HCT116 (cell line): ENCODE measurements at regions not wholly inside any gene's neighbourhood (a gene's known extent, or its start where the extent isn't known, plus 50 kb on each side); places are given as distances from the start of the nearest gene placed in this dataset.

Experiments
- ATAC-seq: fragments of 200-7000 bp; cut with Tn5 transposase; 2 replicates; pipeline ENCODE4 v1.9.1; 2020; ENCODE audit warnings: mild to moderate bottlenecking, moderate library complexity
- BruUV-seq: library from RNA; stranded (reverse); fragments of 400-500 nt; replicated peaks from 2 replicates; lab custom pipeline; 2021; lab: Mats Ljungman, UMichigan
- CTCF ChIA-PET: fragments of 300-600 bp; sonication (Branson Sonifier 250); formaldehyde crosslinking; loops from one replicate; lab custom pipeline; 2021; ENCODE audit warnings: antibody characterized with exemption; lab: Charles Lee
- POLR2A ChIA-PET: fragments of 300-600, 350-600 bp; sonication (Branson Sonifier 250); formaldehyde crosslinking; loops from one replicate; lab custom pipeline; 2021; ENCODE audit warnings: antibody characterized with exemption; lab: Charles Lee
- RAD21 ChIA-PET, 2 experiments: fragments of 300-600 bp; sonication (Branson Sonifier 250); formaldehyde crosslinking; loops; one replicate each; lab custom pipeline; 2023; ENCODE audit warnings: low total read pairs in 2 of 2; ENCODE audit not compliant: uncharacterized antibody in 2 of 2, unreplicated experiment in 2 of 2, low non-redundant PET in 1 of 2; lab: Charles Lee
- DNase-seq: peaks from one replicate; pipeline ENCODE4 v3.0.0-alpha.2; 2010; ENCODE audit warnings: low read depth, low spot score
- H2AFZ ChIP-seq: fragments of 200-600 bp; shearing (Covaris generic), sonication (generic); 2 replicates; pipeline ENCODE4 v1.6.1; 2017; ENCODE audit warnings: low read depth, mixed run types, mixed read lengths, antibody characterized with exemption, low read length; ENCODE audit not compliant: poor library complexity, severe bottlenecking
- H3K27ac ChIP-seq: 2 replicates; pipeline ENCODE4 v1.5.1; 2012; ENCODE audit warnings: low read depth, low read length
- H3K27me3 ChIP-seq: fragments of 200-600 bp; sonication (generic); 2 replicates; pipeline ENCODE4 v1.6.1; 2016; ENCODE audit warnings: mixed run types, low read length, mixed read lengths; ENCODE audit not compliant: insufficient read depth
- H3K36me3 ChIP-seq, 2 experiments: fragments of 200-500 bp in 1 of 2; fragments of 200-600 bp in 1 of 2; sonication (Bioruptor generic) in 1 of 2; sonication (generic) in 1 of 2; 2 replicates each; pipeline versions ENCODE4 v1.5.1 to v1.6.1; 2014 to 2016; ENCODE audit warnings: low read length in 2 of 2, inconsistent platforms in 1 of 2, mixed read lengths in 1 of 2, mixed run types in 1 of 2; ENCODE audit not compliant: insufficient read depth in 2 of 2, control insufficient read depth in 1 of 2
- H3K4me1 ChIP-seq, 2 experiments: fragments of 200-600 bp in 1 of 2; sonication (generic) in 1 of 2; 2 replicates each; pipeline versions ENCODE4 v1.5.1 to v1.6.1; 2012 to 2017; ENCODE audit warnings: low read length in 2 of 2, inconsistent platforms in 1 of 2, mild to moderate bottlenecking in 1 of 2, mixed read lengths in 1 of 2, mixed run types in 1 of 2, moderate library complexity in 1 of 2; ENCODE audit not compliant: insufficient read depth in 2 of 2, control insufficient read depth in 1 of 2
- H3K4me2 ChIP-seq: fragments of 200-600 bp; sonication (generic); 2 replicates; pipeline ENCODE4 v1.6.1; 2017; ENCODE audit warnings: mixed run types, low read length, mixed read lengths
- H3K4me3 ChIP-seq, 2 experiments: fragments of 200-600 bp in 1 of 2; sonication (generic) in 1 of 2; replicated peaks in 1 of 2; 2 replicates each; pipeline ENCODE4 v1.5.1; 2011 to 2016; ENCODE audit warnings: low read length in 2 of 2, control low read depth in 1 of 2, low read depth in 1 of 2, mild to moderate bottlenecking in 1 of 2, mixed read lengths in 1 of 2, mixed run types in 1 of 2
- H3K79me2 ChIP-seq: fragments of 200-600 bp; sonication (generic); 2 replicates; pipeline ENCODE4 v1.6.1; 2017; ENCODE audit warnings: mild to moderate bottlenecking, mixed run types, low read length, moderate library complexity, mixed read lengths; ENCODE audit not compliant: insufficient read depth
- H3K9ac ChIP-seq: fragments of 200-600 bp; sonication (generic); 2 replicates; pipeline ENCODE4 v1.6.1; 2016; ENCODE audit warnings: low read length, mixed read lengths
- H3K9me2 ChIP-seq: fragments of 200-600 bp; sonication (generic), shearing (Covaris generic); 2 replicates; pipeline ENCODE4 v1.6.1; 2017; ENCODE audit warnings: mixed run types, mild to moderate bottlenecking, moderate library complexity; ENCODE audit not compliant: insufficient read depth
- H3K9me3 ChIP-seq, 2 experiments: fragments of 200-500 bp in 1 of 2; fragments of 200-600 bp in 1 of 2; sonication (Bioruptor generic) in 1 of 2; sonication (generic) in 1 of 2; 2 replicates each; pipeline ENCODE4 v1.6.1; 2014 to 2017; ENCODE audit warnings: low read length in 2 of 2, mixed read lengths in 2 of 2, inconsistent platforms in 1 of 2, low read depth in 1 of 2, mild to moderate bottlenecking in 1 of 2, mixed run types in 1 of 2, moderate library complexity in 1 of 2; ENCODE audit not compliant: control insufficient read depth in 1 of 2, insufficient read depth in 1 of 2
- H4K20me1 ChIP-seq: fragments of 200-600 bp; sonication (generic), shearing (Covaris generic); 2 replicates; pipeline ENCODE4 v1.6.1; 2017; ENCODE audit warnings: mixed run types, mild to moderate bottlenecking, moderate library complexity; ENCODE audit not compliant: insufficient read depth
- ATF3 ChIP-seq: IDR thresholded peaks from 2 replicates; pipeline ENCODE4 v1.6.1; 2012
- CBX3 ChIP-seq: IDR thresholded peaks from 2 replicates; pipeline ENCODE4 v1.6.1; 2012; ENCODE audit warnings: low read depth
- CTCF ChIP-seq, 3 experiments: fragments of 200-600 bp in 1 of 3; sonication (generic) in 1 of 3; IDR thresholded peaks in 2 of 3; conservative IDR thresholded peaks in 1 of 3; 2 replicates each; pipeline ENCODE4 v1.5.1; 2012 to 2017; ENCODE audit warnings: low read depth in 2 of 3, low read length in 2 of 3, antibody characterized with exemption in 1 of 3, borderline replicate concordance in 1 of 3, control low read depth in 1 of 3, mild to moderate bottlenecking in 1 of 3, mixed read lengths in 1 of 3, mixed run types in 1 of 3, moderate library complexity in 1 of 3; ENCODE audit not compliant: insufficient read depth in 1 of 3
- EGR1 ChIP-seq: IDR thresholded peaks from 2 replicates; pipeline ENCODE4 v1.6.1; 2012; ENCODE audit warnings: low read depth
- EZH2phosphoT487 ChIP-seq: fragments of 200-600 bp; IDR thresholded peaks from 2 replicates; pipeline ENCODE4 v1.6.1; 2018; ENCODE audit warnings: antibody characterized with exemption, borderline replicate concordance
- FOSL1 ChIP-seq: IDR thresholded peaks from 2 replicates; pipeline ENCODE4 v1.6.1; 2012; ENCODE audit warnings: low read depth
- POLR2A ChIP-seq: IDR thresholded peaks from 2 replicates; pipeline ENCODE4 v1.7.0; 2011; ENCODE audit warnings: borderline replicate concordance; ENCODE audit not compliant: insufficient read depth, insufficient read length; ENCODE audit errors: extremely low read depth
- POLR2AphosphoS5 ChIP-seq: IDR thresholded peaks from 2 replicates; pipeline ENCODE4 v1.6.1; 2011; ENCODE audit warnings: mild to moderate bottlenecking, low read depth, low read length, moderate library complexity
- RAD21 ChIP-seq: IDR thresholded peaks from 2 replicates; pipeline ENCODE4 v1.6.1; 2012; ENCODE audit warnings: low read depth, mild to moderate bottlenecking
- REST ChIP-seq: IDR thresholded peaks from 2 replicates; pipeline ENCODE4 v1.6.1; 2012; ENCODE audit warnings: low read depth
- YY1 ChIP-seq: IDR thresholded peaks from 2 replicates; pipeline ENCODE4 v1.6.1; 2011; ENCODE audit warnings: low read length, low read depth, moderate library complexity, mild to moderate bottlenecking; ENCODE audit not compliant: insufficient replicate concordance; ENCODE audit errors: extremely low read depth
- ZNF274 ChIP-seq: fragments of 200-500 bp; sonication (Bioruptor generic); IDR thresholded peaks from 2 replicates; pipeline ENCODE4 v1.6.1; 2014; ENCODE audit warnings: mild to moderate bottlenecking, low read depth, low read length, inconsistent platforms
- intact Hi-C: fragments of 100-400 bp; cut with micrococcal nuclease; formaldehyde crosslinking; loops from 2 replicates; pipeline ENCODE4 v1.10.0; 2022

- no peak for TF ChIP-seq FOSL1
- no peak for TF ChIP-seq ATF3
- TF ChIP-seq RAD21: no peak
- no peak for TF ChIP-seq CBX3
- no peak for TF ChIP-seq EGR1
- TF ChIP-seq POLR2A: no peak
- DNase-seq: no peak
- no TSS peak for BruUV-seq
Measured at GRCh38 chr5:158369241-158369640, 510.3 kb upstream of the CLINT1 start.

GRCh38 chr5:158368686-158369085 lies 509.7 kb upstream of the CLINT1 start:
- H3K4me2 ChIP-seq: no peak overlapping the region
- no peaks in the 10 kb centered on the region for H3K79me2 ChIP-seq
- H2AFZ ChIP-seq: no peak overlapping the region
- ATAC-seq (no peak), DNase-seq (no peak)
- H3K9ac ChIP-seq: no peak overlapping the region
- RAD21 ChIA-PET: no interaction called here
- H3K4me1 ChIP-seq: no peaks in the 10 kb centered on the region
- POLR2A ChIA-PET: no interaction called here
- no peak overlapping the region for H3K27ac ChIP-seq
- no TSS peak for BruUV-seq
- H4K20me1 ChIP-seq: no peaks in the 10 kb centered on the region
- H3K9me3 ChIP-seq: no peaks in the 10 kb centered on the region
- 0 out of 2 replicates have a peak, but pooled peaks cover 3% of the 10 kb centered on the region for H3K27me3 ChIP-seq
- no peaks in the 10 kb centered on the region for H3K36me3 ChIP-seq
- H3K9me2 ChIP-seq: no peaks in the 10 kb centered on the region
- CTCF ChIA-PET: no interaction called here
- no peak overlapping the region for H3K4me3 ChIP-seq
- intact Hi-C loops: no loop called here
- TF ChIP-seq ZNF274: no peak
- no peak for TF ChIP-seq YY1
- TF ChIP-seq CTCF (IDR thresholded peaks at IDR 0.05 in 2 of 3, conservative IDR thresholded peaks at IDR 0.05 in 1 of 3; ENCODE audit: borderline replicate concordance in 1 of 3, insufficient read depth in 1 of 3, low read depth in 2 of 3, low read length in 2 of 3): no peak
- TF ChIP-seq ATF3: no peak
- TF ChIP-seq REST: no peak
- TF ChIP-seq EGR1: no peak
- TF ChIP-seq EZH2phosphoT487: no peak
- no peak for TF ChIP-seq POLR2AphosphoS5

More at GRCh38 chr5:158369241-158369640, 510.3 kb upstream of the CLINT1 start:
- no peak overlapping the region for H3K4me2 ChIP-seq
- H2AFZ ChIP-seq: no peak overlapping the region
- H3K36me3 ChIP-seq: no peaks in the 10 kb centered on the region
- CTCF ChIA-PET: no interaction called here
- no peaks in the 10 kb centered on the region for H3K4me1 ChIP-seq
- RAD21 ChIA-PET: no interaction called here
- no peaks in the 10 kb centered on the region for H4K20me1 ChIP-seq
- no peak for ATAC-seq
- no peaks in the 10 kb centered on the region for H3K9me2 ChIP-seq
- H3K27ac ChIP-seq: no peak overlapping the region
- H3K27me3 ChIP-seq: 0 out of 2 replicates have a peak, but pooled peaks cover 3% of the 10 kb centered on the region
- H3K4me3 ChIP-seq: no peak overlapping the region
- intact Hi-C loops: no loop called here
- no peaks in the 10 kb centered on the region for H3K9me3 ChIP-seq
- H3K79me2 ChIP-seq: no peaks in the 10 kb centered on the region
- no peak overlapping the region for H3K9ac ChIP-seq
- POLR2A ChIA-PET: no interaction called here
